Hematopoietic multipotent progenitor cell treated with erythropoietin and hydrocortisone succinate and interleukin-3 and kit ligand, for 15 days (in vitro differentiated cells): ENCODE measurements at regions not wholly inside any gene's neighbourhood (a gene's known extent, or its start where the extent isn't known, plus 50 kb on each side); places are given as distances from the start of the nearest gene placed in this dataset.

Experiments
- DNase-seq: peaks from one replicate; pipeline ENCODE4 v3.0.0-alpha.2; 2015; ENCODE audit warnings: low spot score

GRCh38 chr2:128578406-128579390 lies 260.0 kb upstream of the HS6ST1 start:
- DNase-seq = no peak

DNA sequence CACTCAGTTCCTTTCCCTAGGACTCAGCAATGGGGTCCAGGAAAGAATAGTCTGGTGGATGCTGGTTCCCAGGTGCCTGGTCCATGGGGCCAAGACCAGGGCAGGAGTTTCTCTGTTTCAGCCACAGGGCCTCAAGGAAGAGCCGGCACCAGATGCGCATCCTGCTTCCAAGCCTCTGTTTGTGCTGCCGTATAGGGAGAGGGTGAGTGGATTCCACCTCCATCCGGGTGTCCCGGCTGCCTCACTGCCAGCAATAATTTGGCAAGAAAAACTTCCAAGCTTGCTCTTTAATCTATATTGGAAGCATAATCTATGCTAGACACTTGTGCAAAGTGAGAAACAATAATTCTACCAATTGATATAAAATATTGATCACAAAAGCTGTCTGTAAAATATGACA lies 261.2 kb upstream of the HS6ST1 start:
- DNase-seq = no peak

- DNase-seq = no peak
Measured at GRCh38 chr2:128580988-128581848, 262.6 kb upstream of the HS6ST1 start.

DNA sequence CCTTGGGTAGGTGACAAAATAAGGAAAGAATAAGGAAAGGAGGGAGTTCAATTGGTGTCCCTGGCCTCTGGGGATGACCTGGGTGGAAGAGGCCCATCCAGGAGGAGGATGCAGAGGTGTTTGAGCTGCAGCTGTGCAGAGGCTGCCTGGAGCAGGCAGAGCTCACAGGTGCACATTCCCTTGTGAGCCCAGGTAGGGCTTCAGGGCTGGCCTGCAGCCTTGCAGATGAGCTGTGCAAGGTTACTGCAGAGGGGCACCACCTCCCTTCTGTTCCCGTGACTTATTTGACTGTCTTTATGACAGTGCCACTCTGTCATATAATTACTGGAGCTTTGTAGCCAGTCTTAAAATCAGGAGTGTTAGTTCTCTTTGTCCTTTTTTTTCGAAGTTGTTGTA lies 263.2 kb upstream of the HS6ST1 start:
- DNase-seq = no peak

DNA sequence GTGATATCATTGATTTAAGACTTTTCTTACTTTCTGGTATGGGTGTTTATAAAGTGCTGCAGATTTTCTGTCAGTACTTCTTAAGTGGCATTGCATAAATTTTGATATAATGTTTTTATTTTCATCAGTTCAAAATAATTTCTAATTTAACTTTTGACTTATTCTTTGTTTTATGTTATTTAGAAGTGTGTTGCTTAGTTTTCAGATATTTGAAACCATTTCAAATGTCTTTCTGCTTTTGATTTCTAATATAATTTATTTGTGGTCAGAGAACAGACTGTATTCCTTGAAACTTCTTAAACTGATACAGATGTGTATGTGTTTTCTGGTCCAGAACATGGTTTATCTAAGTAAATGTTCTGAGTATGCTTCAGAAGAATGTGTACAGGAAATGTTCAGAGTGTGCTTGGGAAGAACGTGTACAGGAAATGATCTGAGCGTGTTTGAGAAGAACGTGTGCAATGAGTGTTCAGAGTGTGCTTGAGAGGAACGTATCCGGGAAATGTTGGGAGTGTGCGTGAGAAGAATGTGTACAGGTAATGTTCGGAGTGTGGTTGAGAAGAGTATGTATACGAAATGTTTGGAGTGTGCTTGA lies 265.7 kb upstream of the HS6ST1 start:
- no peak for DNase-seq

DNA sequence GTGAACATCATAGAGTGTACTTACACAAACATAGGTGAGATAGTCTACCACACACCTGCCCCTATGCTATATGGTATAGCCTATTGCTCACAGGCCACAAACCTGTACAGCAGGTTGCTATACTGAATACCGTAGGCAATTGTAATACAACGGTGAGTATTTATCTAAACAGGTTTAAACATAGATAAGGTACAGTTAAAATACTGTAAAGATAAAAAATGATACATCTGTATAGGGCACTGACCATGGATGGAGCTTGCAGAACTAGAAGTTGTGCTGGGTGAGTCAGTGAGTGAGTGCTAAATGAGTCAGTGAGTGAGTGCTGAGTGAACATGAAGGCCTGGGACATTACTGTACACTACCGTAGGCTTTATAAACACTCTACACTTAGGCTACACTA lies 267.0 kb upstream of the HS6ST1 start:
- no peak for DNase-seq

DNA sequence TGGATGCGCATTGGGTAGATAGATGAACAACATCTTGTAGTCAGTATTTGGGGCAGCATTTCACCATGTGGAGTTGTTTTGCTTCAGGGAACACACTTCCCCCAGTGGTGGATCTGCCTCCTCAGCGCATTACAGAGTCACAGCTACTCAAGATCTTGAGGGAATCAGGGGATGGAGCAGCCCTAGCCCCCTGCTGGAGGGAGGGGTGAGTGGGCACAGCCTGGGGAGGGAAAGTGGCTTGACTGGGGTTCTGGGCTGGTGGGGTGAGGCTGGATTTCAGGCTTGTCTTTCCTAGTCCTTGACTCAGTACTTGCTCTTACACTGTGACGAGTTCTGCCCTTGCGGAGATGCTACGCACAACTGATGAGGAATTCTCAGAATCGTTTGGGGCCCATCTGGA lies 271.0 kb upstream of the HS6ST1 start:
- no peak for DNase-seq

DNA sequence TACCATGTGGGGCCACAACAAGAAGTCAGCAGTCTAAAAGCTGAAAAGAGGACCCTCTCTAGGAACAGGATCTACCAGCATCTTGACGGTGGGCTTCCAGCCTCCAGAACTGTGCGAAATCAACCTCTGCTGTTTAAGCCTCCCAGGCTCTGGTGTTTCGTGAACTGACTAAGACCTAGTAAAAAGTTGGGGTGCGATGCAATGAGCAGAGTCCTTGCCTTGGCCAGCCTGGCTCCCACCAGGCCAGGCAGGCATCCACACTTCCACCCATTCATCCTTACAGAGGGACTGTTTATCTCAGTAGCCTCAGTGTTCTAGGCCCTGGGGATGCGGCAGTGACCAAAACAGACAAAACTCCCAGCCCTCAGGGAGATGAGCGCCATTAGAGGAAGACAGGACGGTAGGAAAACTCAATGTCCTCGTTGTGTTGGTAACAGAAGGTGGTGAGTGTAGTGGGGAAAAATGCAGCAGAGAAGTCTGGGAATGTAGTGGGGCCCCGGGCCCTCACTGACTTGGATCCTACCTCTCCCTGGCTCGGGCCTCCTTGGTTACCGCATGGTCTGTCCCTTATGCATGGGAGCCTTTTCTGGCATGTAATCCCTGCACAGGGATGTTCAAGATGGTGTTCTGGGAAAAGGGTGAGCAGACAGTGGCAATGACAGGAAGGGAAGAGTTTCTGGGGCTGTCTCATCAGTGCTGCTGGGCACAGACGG lies 271.8 kb upstream of the HS6ST1 start:
- no peak for DNase-seq

- DNase-seq = no peak
Measured at GRCh38 chr2:128591022-128591860, 272.6 kb upstream of the HS6ST1 start.

- no peak for DNase-seq
Measured at GRCh38 chr2:128591861-128592822, 273.5 kb upstream of the HS6ST1 start.

DNA sequence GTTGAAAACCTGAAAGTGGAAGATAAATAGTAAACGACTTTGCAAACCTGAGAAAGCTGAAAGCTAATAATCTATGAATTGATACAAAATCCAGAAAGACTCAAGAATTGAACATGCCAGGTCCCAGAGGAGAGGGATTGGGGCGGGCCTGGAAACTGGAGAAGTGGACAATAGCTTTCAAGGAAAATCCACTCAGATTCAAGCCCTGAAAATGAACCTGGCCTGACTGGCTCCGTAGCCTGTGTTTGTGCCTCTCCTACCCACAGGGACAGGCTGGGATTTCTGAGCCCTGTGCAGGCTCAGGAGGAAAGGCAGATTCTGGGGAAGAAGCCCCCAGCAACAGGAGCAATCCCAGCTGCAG lies 274.8 kb upstream of the HS6ST1 start:
- no peak for DNase-seq

- no peak for DNase-seq
Measured at GRCh38 chr2:128593879-128594650, 275.4 kb upstream of the HS6ST1 start.

- DNase-seq = no peak
Measured at GRCh38 chr2:128594651-128594910, 275.9 kb upstream of the HS6ST1 start.

- no peak for DNase-seq
Measured at GRCh38 chr2:128594953-128595677, 276.4 kb upstream of the HS6ST1 start.

GRCh38 chr2:128595763-128596395 lies 277.2 kb upstream of the HS6ST1 start:
- DNase-seq = no peak

- DNase-seq = no peak
Measured at GRCh38 chr2:128596396-128597120, 277.9 kb upstream of the HS6ST1 start.

DNA sequence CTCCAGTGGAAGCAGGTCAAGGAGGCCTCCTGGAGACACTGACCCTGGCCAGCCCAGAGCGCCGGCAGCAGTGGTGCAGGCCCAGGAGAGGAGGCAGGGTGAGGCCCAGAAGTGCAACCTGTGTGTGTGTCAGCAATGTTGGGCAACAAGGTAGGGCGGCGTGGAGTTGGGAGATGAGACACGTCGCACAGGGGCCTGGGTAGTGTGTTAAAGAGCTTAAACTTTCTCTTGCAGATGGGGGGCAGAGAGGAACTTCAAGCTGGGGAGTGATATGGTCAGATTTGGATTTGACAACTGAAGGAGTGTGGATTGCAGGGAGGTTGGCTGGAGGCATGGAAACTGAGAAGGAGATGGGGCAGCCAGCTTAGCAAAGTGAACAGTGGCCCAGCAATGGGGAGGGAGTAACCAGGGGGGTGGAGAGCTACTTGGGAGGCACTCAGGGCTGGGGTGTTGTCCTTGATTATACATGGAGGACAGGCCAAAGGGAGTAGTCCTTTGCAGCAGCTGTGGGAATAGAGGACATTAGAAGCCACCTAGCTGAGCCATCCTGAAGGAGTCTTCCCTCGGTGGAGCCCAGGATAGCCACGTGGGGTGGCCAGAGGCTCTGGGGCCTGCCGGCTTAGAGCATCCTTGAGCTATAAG lies 278.6 kb upstream of the HS6ST1 start:
- no peak for DNase-seq
